Gastroesophageal sphincter (tissue), 3 donors: ENCODE measurements at regions not wholly inside any gene's neighbourhood (a gene's known extent, or its start where the extent isn't known, plus 50 kb on each side); places are given as distances from the start of the nearest gene placed in this dataset.

Experiments
- CTCF ChIP-seq, 4 experiments: fragments of 200-600 bp in 2 of 4; fragments of 450-650 bp in 2 of 4; sonication (generic) in 1 of 4; IDR thresholded peaks; one replicate each; pipeline ENCODE4 v1.5.1; 2017 to 2019; ENCODE audit warnings: antibody characterized with exemption in 4 of 4, mild to moderate bottlenecking in 2 of 4, moderate library complexity in 2 of 4
- EP300 ChIP-seq: sonication (generic); formaldehyde crosslinking; IDR thresholded peaks from one replicate; pipeline ENCODE4 v1.6.1; 2017; ENCODE audit warnings: antibody characterized with exemption, mild to moderate bottlenecking
- POLR2A ChIP-seq, 2 donors: fragments of 450-650 bp; IDR thresholded peaks; one replicate each; pipeline ENCODE4 v1.6.1; 2017; ENCODE audit warnings: antibody characterized with exemption in 2 of 2, mild to moderate bottlenecking in 2 of 2, moderate library complexity in 1 of 2
- POLR2AphosphoS5 ChIP-seq: sonication (generic); formaldehyde crosslinking; IDR thresholded peaks from one replicate; pipeline ENCODE4 v1.6.1; 2017; ENCODE audit warnings: antibody characterized with exemption

GRCh38 chrX:7270933-7271332 lies 123.0 kb upstream of the PUDP start:
- TF ChIP-seq POLR2A (IDR thresholded peaks at IDR 0.05) (no peak), CTCF (IDR thresholded peaks at IDR 0.05) (no peak), POLR2AphosphoS5 (no peak), EP300 (no peak)
